GM10266 (cell line): ENCODE measurements at regions not wholly inside any gene's neighbourhood (a gene's known extent, or its start where the extent isn't known, plus 50 kb on each side); places are given as distances from the start of the nearest gene placed in this dataset.

ENCODE experiments used
- DNase-seq: peaks from one replicate; pipeline ENCODE4 v3.0.0; 2012; ENCODE audit errors: extremely low spot score
- CTCF ChIP-seq: IDR thresholded peaks from 2 replicates; pipeline ENCODE4 v1.5.1; 2012; ENCODE audit warnings: mild to moderate bottlenecking, low read depth; ENCODE audit not compliant: control insufficient read depth, insufficient read depth; ENCODE audit errors: missing control alignments

GRCh38 chr3:56867671-56868070, 65.9 kb upstream of the ARHGEF3 start:
- DNase-seq = no peak
- no peak for TF ChIP-seq CTCF

- no peak for TF ChIP-seq CTCF
Observed at GRCh38 chr3:56864918-56865524, 63.3 kb upstream of the ARHGEF3 start.

DNA sequence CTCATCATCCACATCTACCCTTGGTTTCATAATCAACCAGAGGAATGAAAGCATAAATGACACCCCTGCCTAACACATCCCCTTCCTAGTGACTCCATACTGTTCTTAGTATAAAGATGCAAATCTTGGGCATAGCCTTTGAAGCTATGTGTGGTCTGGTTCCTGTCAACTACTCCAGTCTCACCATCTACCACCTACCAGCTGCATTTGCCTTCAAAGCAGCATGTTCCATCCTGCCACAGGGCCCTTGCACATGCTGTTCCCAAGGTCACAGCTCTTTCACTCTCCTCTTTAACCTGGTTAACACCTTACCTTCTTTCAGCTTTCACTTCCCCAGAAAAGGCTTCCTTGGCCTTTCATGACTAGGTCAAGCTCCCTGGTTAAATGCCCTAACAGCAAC, 62.3 kb upstream of the ARHGEF3 start:
- TF ChIP-seq CTCF = no peak
- no peak for DNase-seq

More at GRCh38 chr3:56864918-56865524, 63.3 kb upstream of the ARHGEF3 start:
- no peak for DNase-seq

- no peak for TF ChIP-seq CTCF
- DNase-seq = peak; percentile 27
Observed at GRCh38 chr3:56862352-56863062, 60.8 kb upstream of the ARHGEF3 start.

DNA sequence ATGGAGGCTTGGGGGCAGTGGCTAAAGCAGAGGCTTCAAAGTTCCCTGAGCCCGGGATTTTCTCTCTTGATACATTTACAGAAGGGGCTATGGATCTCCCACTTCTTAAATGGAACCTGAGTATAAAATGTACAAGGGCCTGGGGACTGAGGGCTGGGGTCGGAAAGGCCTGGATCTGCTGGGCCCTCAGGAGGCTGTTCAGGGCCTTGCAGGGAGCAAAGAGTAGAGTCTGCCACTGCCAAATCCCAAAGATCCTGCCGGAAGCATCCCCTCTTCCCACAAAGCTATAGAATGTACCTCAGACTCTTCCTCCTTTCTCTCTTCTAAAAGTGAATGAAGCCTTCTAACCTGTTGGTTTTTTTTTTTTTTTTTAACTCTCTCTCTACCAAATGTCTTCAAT, 59.8 kb upstream of the ARHGEF3 start:
- no peak for DNase-seq
- no peak for TF ChIP-seq CTCF

GRCh38 chr3:56860939-56861338, 59.2 kb upstream of the ARHGEF3 start:
- DNase-seq = no peak
- no peak for TF ChIP-seq CTCF

GRCh38 chr3:56860351-56860750, 58.6 kb upstream of the ARHGEF3 start:
- no peak for DNase-seq
- TF ChIP-seq CTCF = no peak
